ENCODE measurements at regions not wholly inside any gene's neighbourhood (a gene's known extent, or its start where the extent isn't known, plus 50 kb on each side); places are given as distances from the start of the nearest gene placed in this dataset.

DNA sequence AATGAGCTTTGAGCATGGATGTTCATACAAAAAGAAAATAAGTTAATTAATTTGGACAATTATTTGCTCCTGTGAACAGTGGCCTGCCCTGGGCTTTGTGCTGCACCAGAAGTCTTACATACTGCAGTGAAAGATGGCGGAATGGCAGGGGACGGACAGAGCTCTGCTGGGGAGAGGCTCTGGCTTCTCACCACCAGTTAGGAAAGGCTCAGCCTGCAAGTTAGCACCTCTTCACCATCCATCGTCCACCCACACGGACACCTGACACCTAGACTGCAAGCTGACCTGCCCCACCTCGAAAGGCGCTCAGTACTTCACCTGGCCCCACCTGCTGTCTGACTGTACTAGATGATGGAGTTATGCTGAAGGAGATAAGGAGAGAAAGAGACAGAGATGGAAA, 203.9 kb upstream of the IRS2 start:
- intact Hi-C loops (cut with DNase I; ENCODE audit: low total_unique reads): no loop called here
- no peaks in the 10 kb centered on the region for H3K27me3 ChIP-seq
- no peak overlapping the region for H3K4me3 ChIP-seq
- H3K36me3 ChIP-seq: no peaks in the 10 kb centered on the region
- no peak for DNase-seq
- no peak for TF ChIP-seq POLR2A (IDR thresholded peaks at IDR 0.05)
- TF ChIP-seq, protein P1, sequence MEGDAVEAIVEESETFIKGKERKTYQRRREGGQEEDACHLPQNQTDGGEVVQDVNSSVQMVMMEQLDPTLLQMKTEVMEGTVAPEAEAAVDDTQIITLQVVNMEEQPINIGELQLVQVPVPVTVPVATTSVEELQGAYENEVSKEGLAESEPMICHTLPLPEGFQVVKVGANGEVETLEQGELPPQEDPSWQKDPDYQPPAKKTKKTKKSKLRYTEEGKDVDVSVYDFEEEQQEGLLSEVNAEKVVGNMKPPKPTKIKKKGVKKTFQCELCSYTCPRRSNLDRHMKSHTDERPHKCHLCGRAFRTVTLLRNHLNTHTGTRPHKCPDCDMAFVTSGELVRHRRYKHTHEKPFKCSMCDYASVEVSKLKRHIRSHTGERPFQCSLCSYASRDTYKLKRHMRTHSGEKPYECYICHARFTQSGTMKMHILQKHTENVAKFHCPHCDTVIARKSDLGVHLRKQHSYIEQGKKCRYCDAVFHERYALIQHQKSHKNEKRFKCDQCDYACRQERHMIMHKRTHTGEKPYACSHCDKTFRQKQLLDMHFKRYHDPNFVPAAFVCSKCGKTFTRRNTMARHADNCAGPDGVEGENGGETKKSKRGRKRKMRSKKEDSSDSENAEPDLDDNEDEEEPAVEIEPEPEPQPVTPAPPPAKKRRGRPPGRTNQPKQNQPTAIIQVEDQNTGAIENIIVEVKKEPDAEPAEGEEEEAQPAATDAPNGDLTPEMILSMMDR (IDR thresholded peaks at IDR 0.05): no peak
- no peak overlapping the region for H3K27ac ChIP-seq
- H3K9me3 ChIP-seq: no peaks in the 10 kb centered on the region
- no peaks in the 10 kb centered on the region for H3K4me1 ChIP-seq

DNA sequence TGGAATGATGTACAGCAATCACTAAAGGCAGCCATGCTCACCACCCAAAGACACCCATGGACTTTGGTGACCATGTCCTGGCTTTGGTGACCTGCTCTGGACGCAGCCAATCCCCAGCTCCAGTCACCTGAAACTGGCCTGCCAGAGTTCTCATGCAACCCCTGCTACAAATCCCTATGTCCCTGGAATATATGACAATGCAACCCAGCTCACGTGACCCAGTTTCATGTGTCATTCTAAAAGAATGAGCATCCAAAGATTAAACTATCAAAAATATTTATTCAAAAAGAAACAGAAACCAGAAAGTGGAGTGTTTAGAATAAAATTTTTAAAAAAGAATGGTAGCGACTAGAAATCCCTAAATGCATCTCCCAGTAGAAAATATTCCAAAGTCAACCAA, 203.3 kb upstream of the IRS2 start:
- Histone ChIP-seq H3K4me3 (no peak overlapping the region), H3K36me3 (no peaks in the 10 kb centered on the region), H3K27ac (no peak overlapping the region), H3K4me1 (no peaks in the 10 kb centered on the region), H3K9me3 (no peaks in the 10 kb centered on the region), H3K27me3 (no peaks in the 10 kb centered on the region)
- no peak for DNase-seq
- intact Hi-C loops (cut with DNase I; ENCODE audit: low total_unique reads): no loop called here
- TF ChIP-seq, protein P1 (IDR thresholded peaks at IDR 0.05): no peak
- TF ChIP-seq POLR2A (IDR thresholded peaks at IDR 0.05): no peak

DNA sequence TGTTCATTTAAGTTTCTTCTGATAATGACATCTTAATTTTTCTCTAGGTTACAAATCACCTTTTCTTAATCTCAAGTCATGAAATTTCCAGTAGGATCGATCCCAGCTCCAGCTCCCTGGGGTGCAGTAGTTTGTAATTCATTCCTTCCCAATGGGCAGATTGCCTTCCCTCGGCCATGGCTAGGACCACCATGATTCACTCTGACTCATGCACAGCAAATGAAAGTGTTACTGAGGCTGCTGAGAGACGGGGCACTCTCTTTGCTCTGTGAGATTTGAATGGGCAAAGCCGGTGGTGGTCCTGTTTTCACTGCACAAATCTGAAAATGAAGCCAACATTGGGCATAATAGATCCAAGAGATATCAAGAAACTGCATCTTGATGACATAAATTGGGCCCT, 202.8 kb upstream of the IRS2 start:
- TF ChIP-seq POLR2A (IDR thresholded peaks at IDR 0.05): no peak
- TF ChIP-seq, protein P1 (IDR thresholded peaks at IDR 0.05): no peak
- no peak for DNase-seq
- no peaks in the 10 kb centered on the region for H3K27me3 ChIP-seq
- no peak overlapping the region for H3K27ac ChIP-seq
- intact Hi-C loops (cut with DNase I; ENCODE audit: low total_unique reads): no loop called here
- no peaks in the 10 kb centered on the region for H3K9me3 ChIP-seq
- no peak overlapping the region for H3K4me3 ChIP-seq
- H3K36me3 ChIP-seq: no peaks in the 10 kb centered on the region
- H3K4me1 ChIP-seq: no peaks in the 10 kb centered on the region

DNA sequence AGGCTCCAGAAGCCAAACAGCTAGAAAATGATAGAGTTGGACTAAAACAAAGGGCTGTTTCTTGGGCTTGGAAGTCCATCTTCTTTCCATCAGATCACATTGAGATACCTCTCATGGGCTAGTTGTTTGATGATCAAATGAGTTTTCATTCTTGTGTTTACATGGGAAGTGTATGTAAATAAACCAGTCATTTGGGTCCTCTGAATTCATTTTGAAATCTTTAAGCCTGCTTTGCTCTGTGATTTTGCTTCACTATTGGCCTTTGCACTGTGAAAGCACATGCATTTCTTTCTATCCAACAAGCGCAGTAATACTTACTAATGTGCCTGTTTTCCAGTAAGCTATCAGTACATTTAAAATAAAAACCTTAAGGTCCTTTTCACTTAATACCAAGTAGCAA, 200.5 kb upstream of the IRS2 start:
- Histone ChIP-seq H3K27ac (no peak overlapping the region), H3K27me3 (no peaks in the 10 kb centered on the region), H3K36me3 (no peaks in the 10 kb centered on the region), H3K4me1 (no peaks in the 10 kb centered on the region), H3K4me3 (no peak overlapping the region), H3K9me3 (no peaks in the 10 kb centered on the region)
- TF ChIP-seq POLR2A (IDR thresholded peaks at IDR 0.05): no peak
- TF ChIP-seq, protein P1 (IDR thresholded peaks at IDR 0.05): no peak
- intact Hi-C loops (cut with DNase I; ENCODE audit: low total_unique reads): no loop called here
- DNase-seq: no peak

DNA sequence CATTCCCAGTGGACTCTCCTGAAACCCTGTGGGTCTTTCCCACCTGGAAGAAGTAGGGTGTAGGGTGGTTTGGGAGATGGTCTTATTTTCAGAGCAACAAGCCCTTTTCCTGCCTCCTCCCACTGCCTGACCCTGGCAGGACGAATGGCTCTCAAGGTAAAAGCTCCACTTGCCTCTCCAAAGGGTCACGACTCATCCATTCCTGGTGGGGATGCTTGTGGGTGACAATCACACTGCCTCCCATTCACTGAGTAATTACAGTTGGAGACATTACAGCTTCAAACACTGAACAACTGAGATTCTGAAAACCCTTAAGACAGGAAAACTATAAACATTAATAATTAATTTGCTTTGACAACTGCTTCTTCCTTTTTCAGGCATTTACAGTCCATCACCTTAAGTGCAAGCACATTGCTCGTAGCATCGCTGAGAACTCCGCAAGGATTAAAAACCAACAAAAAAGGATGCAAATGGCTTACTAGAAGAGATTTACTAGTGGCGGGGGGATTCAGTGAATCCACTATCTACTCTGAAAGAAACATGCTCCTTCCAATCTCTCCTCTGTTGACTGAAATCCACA, 199.6 kb upstream of the IRS2 start:
- Histone ChIP-seq H3K36me3 (no peaks in the 10 kb centered on the region), H3K4me3 (no peak overlapping the region), H3K27me3 (no peaks in the 10 kb centered on the region), H3K27ac (no peak overlapping the region), H3K9me3 (no peaks in the 10 kb centered on the region), H3K4me1 (no peaks in the 10 kb centered on the region)
- no peak for DNase-seq
- TF ChIP-seq, protein P1 (IDR thresholded peaks at IDR 0.05): no peak
- no peak for TF ChIP-seq POLR2A (IDR thresholded peaks at IDR 0.05)
- intact Hi-C loops (cut with DNase I; ENCODE audit: low total_unique reads): no loop called here

Data from uterus (tissue), 3 donors.